ENCODE measurements at regions not wholly inside any gene's neighbourhood (a gene's known extent, or its start where the extent isn't known, plus 50 kb on each side); places are given as distances from the start of the nearest gene placed in this dataset.

DNA sequence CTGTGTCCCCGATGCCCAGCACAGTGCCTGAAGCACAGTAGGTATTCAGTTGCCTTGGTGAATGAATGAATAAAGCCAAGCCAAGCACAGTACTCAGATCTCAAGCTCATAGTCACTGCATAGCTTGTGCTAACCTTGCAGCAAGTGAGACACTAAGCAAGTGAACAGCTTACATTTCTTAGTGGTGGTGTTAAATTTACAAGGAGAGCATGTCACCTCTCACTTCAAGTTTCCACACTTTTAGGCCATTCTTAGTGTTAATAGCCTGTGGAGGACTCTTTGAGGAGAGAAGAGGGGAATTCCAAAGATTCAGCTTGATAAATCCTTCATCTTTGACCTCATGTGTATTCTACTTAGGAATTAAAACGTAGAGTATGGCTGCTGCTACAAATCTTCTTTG, 104.7 kb downstream of the C9orf152 start:
- Histone ChIP-seq H3K9me2 (replicated peaks; ENCODE audit: insufficient read depth) (no peaks in the 10 kb centered on the region), H3K79me2 (peaks cover 1% of the 10 kb centered on the region), H3K4me2 (no peak overlapping the region), H3K4me3 (no peak overlapping the region), H2AFZ (no peak overlapping the region), H3K9me3 (ENCODE audit: low read depth) (no peaks in the 10 kb centered on the region), H3K27ac (peak overlapping the region; percentile 38), H4K20me1 (ENCODE audit: insufficient read depth, poor library complexity, severe bottlenecking) (no peaks in the 10 kb centered on the region), H3K36me3 (replicated peaks; ENCODE audit: insufficient read depth, low read depth) (no peaks in the 10 kb centered on the region), H3K4me1 (ENCODE audit: insufficient read depth) (peaks cover 23% of the 10 kb centered on the region), H3K27me3 (no peaks in the 10 kb centered on the region)
- no peak for DNase-seq (ENCODE audit: low spot score)
- WGBS (ENCODE audit: low lambda C conversion rate, missing lambda C conversion rate): 82% methylated on average over 2 of the region's 2 CpGs
- no peak for TF ChIP-seq EZH2phosphoT487 (IDR thresholded peaks at IDR 0.05; ENCODE audit: low read depth, severe bottlenecking, unreplicated experiment)
- TF ChIP-seq EZH2 (IDR thresholded peaks at IDR 0.05; ENCODE audit: borderline replicate concordance): no peak
- no peak for TF ChIP-seq CTCF (IDR thresholded peaks at IDR 0.05; ENCODE audit: poor library complexity)

- Histone ChIP-seq H4K20me1 (ENCODE audit: insufficient read depth, poor library complexity, severe bottlenecking) (no peaks in the 10 kb centered on the region), H3K4me2 (peak overlapping the region; percentile 0)
- DNase-seq (ENCODE audit: low spot score): no peak
Measured at GRCh38 chr9:110104261-110104809, 103.6 kb downstream of the C9orf152 start.

DNA sequence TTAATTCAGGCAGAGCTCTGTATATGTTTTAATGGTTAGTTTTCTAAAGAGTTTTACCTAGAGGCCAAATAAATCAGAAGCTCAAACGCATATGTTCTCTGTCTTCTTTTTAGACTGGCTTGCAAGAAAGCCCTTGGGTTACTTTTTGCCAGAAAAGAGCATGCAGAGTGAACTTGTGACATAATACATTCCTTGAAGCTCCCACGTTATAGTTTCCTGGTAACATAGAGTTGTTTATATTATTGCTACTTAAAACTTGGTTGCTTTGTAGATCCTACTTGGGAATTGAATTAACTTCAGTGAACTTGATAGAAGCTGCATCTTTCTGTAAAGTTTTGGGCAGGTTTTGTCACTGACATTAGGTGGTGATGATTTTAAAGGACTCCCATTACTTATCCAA, 102.9 kb downstream of the C9orf152 start:
- no peaks in the 10 kb centered on the region for H3K79me2 ChIP-seq
- peaks cover 23% of the 10 kb centered on the region for H3K4me1 ChIP-seq (ENCODE audit: insufficient read depth)
- 28% methylated on average over 2 of the region's 2 CpGs for WGBS (ENCODE audit: low lambda C conversion rate, missing lambda C conversion rate)
- TF ChIP-seq EZH2phosphoT487 (IDR thresholded peaks at IDR 0.05; ENCODE audit: low read depth, severe bottlenecking, unreplicated experiment): no peak
- TF ChIP-seq EZH2 (IDR thresholded peaks at IDR 0.05; ENCODE audit: borderline replicate concordance): no peak
- TF ChIP-seq CTCF (IDR thresholded peaks at IDR 0.05; ENCODE audit: poor library complexity): no peak
- no peak overlapping the region for H3K4me2 ChIP-seq
- peak overlapping the region; percentile 59 for H3K27ac ChIP-seq
- H3K9me2 ChIP-seq (replicated peaks; ENCODE audit: insufficient read depth): no peaks in the 10 kb centered on the region
- no peak overlapping the region for H2AFZ ChIP-seq
- no peak for DNase-seq (ENCODE audit: low spot score)
- no peaks in the 10 kb centered on the region for H4K20me1 ChIP-seq (ENCODE audit: insufficient read depth, poor library complexity, severe bottlenecking)
- no peak overlapping the region for H3K4me3 ChIP-seq
- H3K36me3 ChIP-seq (replicated peaks; ENCODE audit: insufficient read depth, low read depth): no peaks in the 10 kb centered on the region
- no peaks in the 10 kb centered on the region for H3K27me3 ChIP-seq
- H3K9me3 ChIP-seq (ENCODE audit: low read depth): no peaks in the 10 kb centered on the region

More at GRCh38 chr9:110104261-110104809, 103.6 kb downstream of the C9orf152 start:
- no peaks in the 10 kb centered on the region for H3K27me3 ChIP-seq
- no peaks in the 10 kb centered on the region for H3K36me3 ChIP-seq (replicated peaks; ENCODE audit: insufficient read depth, low read depth)
- H3K27ac ChIP-seq: peak overlapping the region; percentile 38
- H3K79me2 ChIP-seq: no peaks in the 10 kb centered on the region
- H3K9me3 ChIP-seq (ENCODE audit: low read depth): no peaks in the 10 kb centered on the region
- H3K4me1 ChIP-seq (ENCODE audit: insufficient read depth): peaks cover 23% of the 10 kb centered on the region
- H3K4me3 ChIP-seq: no peak overlapping the region
- TF ChIP-seq CTCF (IDR thresholded peaks at IDR 0.05; ENCODE audit: poor library complexity) (no peak), EZH2 (IDR thresholded peaks at IDR 0.05; ENCODE audit: borderline replicate concordance) (no peak), EZH2phosphoT487 (IDR thresholded peaks at IDR 0.05; ENCODE audit: low read depth, severe bottlenecking, unreplicated experiment) (no peak)
- WGBS (ENCODE audit: low lambda C conversion rate, missing lambda C conversion rate): 44% methylated on average over 5 of the region's 5 CpGs
- H3K9me2 ChIP-seq (replicated peaks; ENCODE audit: insufficient read depth): no peaks in the 10 kb centered on the region
- no peak overlapping the region for H2AFZ ChIP-seq

All from hepatocyte (in vitro differentiated cells).